ENCODE measurements at regions not wholly inside any gene's neighbourhood (a gene's known extent, or its start where the extent isn't known, plus 50 kb on each side); places are given as distances from the start of the nearest gene placed in this dataset.

- TF ChIP-seq CTCF (IDR thresholded peaks at IDR 0.05) (no peak), POLR2A (IDR thresholded peaks at IDR 0.05) (no peak), POLR2AphosphoS5 (IDR thresholded peaks at IDR 0.05; ENCODE audit: insufficient read depth in 1 of 2, low read depth in 1 of 2) (no peak)
Measured at GRCh38 chrX:40809210-40809609, 73.9 kb upstream of the MED14 start.
